HG02588 (cell line): ENCODE measurements at regions not wholly inside any gene's neighbourhood (a gene's known extent, or its start where the extent isn't known, plus 50 kb on each side); places are given as distances from the start of the nearest gene placed in this dataset.
"Not testable (repeated sequence)": the region's sequence is repeated elsewhere in the genome, so short reads cannot be mapped to it uniquely, and the experiment has no call there.

ENCODE experiments used
- ATAC-seq: cut with Tn5 transposase; IDR thresholded peaks from one replicate; pipeline ENCODE4 v1.9.1; 2021; ENCODE audit warnings: mild to moderate bottlenecking, moderate library complexity; ENCODE audit not compliant: unreplicated experiment

DNA sequence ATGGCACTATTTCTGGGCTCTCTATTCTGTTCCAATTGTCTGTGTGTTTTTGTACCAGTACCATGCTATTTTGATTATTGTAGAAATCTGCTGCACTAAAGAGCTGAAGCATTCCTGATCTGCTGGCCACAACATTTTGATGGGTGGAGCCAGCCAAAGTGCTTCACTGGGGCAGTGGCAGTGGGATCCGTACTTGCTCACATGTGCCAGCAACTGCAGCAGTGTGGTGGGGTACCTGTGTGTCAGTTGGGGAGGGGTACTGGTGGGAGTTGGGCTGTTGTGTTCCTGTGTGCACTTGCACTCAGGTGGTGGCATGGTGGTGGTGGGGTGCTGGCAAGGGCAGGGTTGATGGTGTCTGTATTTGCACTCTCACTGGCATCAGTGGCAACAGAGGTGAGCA, 204.6 kb upstream of the ALG10 start:
- no peak for ATAC-seq

- no peak for ATAC-seq
Observed at GRCh38 chr12:33818313-33818712, 204.0 kb upstream of the ALG10 start.

- ATAC-seq, result no peak
Observed at GRCh38 chr12:33825442-33825841, 196.9 kb upstream of the ALG10 start.

GRCh38 chr12:33825986-33826602, 196.2 kb upstream of the ALG10 start:
- ATAC-seq, result no peak

- ATAC-seq, result no peak
Observed at GRCh38 chr12:33828326-33828725, 194.0 kb upstream of the ALG10 start.

DNA sequence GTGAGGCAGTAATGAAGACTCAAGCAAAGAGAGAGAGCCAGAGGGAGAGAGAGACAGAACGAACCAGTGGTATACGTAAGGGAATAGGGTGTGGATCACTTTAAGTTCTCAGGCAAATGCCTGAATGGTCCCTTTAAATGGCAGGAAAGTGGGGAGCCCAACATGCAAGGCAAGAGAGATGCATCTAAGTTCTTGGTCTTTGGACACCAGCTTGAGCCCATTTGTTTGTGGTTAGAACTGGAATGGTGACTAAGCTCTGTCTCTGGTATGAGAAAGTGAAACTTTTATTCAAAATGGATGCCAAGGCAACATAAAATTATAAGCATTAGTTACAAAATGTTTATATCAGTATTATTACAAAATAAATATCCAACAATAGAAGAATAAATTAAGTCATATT, 192.2 kb upstream of the ALG10 start:
- no peak for ATAC-seq

DNA sequence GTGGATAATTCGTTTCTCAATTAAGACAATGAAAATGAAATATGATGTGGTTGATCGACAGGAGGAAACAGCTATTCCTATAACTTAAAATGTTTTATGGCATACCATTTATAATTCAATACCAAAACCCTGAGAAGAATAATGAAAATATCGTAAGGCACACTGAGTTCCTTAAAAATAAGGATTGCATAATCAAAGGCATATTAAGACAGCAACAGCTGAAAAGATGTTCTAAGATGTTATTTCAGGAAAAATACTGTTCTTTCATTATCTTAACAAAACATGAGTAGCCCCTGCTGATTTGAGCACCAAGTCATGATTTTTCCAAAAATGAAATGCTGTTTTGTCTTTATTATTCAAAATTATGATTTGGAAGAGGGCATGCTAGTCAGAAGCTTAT, 189.4 kb upstream of the ALG10 start:
- ATAC-seq, result no peak

DNA sequence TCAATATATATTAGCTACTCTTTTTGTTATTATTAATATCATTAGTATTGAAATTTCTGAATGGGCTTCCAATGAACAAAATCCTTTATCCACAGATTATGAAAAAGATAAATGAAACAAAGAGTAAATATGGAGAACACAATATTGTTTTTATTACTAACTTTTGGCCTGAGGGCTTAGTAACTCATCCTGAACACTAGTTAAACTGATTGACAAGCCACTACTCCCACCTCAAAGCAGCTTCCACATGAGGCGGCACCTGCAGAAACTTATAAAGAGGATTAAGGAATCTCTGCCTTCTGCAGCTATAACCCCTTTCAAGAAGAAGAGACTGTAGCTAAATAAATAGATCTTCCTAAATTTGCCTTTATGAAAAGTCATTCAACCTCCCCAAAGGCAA, 187.6 kb upstream of the ALG10 start:
- ATAC-seq, result no peak

DNA sequence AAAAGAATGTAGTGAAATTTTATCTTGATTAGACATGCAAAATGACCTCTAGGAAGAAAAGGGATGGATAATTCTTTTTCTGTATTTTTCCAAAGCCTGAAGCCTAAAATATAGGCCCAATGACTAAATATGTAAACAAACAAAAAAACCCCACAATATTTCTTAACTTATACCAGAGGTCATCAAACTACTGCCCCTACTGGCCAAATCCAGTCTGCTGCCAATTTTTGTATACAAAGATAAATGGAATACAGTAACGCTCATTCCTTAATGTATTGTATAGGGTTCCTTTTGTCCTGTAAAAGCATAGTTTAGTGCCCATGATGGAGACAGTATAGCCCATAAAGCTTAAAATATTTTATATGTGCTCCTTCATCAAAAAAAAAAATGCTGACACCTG, 145.7 kb upstream of the ALG10 start:
- no peak for ATAC-seq

DNA sequence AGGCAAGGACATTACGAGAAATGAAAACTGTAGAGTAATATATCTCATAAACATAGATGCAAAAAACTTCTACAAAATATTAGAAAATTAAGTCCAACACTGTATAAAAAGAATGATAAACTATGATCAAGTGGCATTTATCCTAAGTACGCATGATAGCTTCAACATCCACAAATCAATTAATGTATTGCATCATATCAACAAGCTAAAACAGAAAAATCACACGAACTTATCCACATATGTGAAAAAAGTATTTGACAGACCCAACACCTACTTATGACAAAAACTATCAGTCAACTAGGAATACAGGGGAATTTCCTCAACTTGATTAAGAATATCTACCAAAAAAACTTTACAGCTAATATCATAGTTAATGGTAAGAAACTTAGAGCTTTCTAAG, 129.9 kb upstream of the ALG10 start:
- ATAC-seq, result no peak

- not testable (repeated sequence) for ATAC-seq
Observed at GRCh38 chr12:33920460-33920859, 101.8 kb upstream of the ALG10 start.

DNA sequence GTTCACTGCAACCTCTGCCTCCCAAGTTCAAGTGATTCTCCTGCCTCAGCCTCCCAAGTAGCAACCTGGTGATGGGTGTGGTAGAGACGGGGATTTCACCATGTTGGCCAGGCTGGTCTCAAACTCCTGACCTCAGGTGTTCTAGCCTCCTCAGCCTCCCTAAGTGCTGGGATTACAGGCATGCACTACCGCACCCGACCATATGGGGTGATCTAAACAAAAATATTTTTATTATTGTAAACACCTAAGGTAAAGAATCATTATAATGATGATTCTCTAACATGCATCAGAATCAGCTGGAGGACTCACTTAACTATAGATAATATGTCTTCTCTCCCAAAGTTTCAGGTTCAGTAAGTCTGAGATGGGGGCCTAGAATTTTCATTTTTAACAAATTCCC, 96.2 kb upstream of the ALG10 start:
- no peak for ATAC-seq

- not testable (repeated sequence) for ATAC-seq
Observed at GRCh38 chr12:33937669-33938068, 84.6 kb upstream of the ALG10 start.

DNA sequence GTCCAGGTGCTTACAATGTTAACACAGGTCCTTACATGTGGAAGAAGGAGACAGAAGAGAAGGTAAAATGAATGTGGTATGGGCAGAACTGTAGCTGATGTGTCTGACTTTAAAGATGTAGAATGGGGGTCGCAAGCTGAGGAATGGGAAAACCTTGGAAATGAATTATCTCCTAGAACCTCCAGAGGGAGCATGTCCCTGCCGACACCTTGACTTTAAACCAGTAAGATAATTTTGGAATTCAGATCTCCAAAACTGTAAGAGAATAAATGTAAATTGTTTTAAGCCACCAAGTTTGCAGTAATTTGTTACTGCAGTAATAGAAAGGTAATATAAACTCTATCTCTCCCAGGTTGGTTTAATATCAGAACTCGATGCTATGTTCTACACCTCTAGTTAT, 80.1 kb upstream of the ALG10 start:
- ATAC-seq, result no peak

GRCh38 chr12:33944703-33945437, 77.4 kb upstream of the ALG10 start:
- ATAC-seq, result no peak

- no peak for ATAC-seq
Observed at GRCh38 chr12:33945438-33945784, 76.9 kb upstream of the ALG10 start.

GRCh38 chr12:33966219-33966618, 56.1 kb upstream of the ALG10 start:
- not testable (repeated sequence) for ATAC-seq

- ATAC-seq, result no peak
Observed at GRCh38 chr12:33967760-33968159, 54.5 kb upstream of the ALG10 start.
